GM21390 (cell line): ENCODE measurements at regions not wholly inside any gene's neighbourhood (a gene's known extent, or its start where the extent isn't known, plus 50 kb on each side); places are given as distances from the start of the nearest gene placed in this dataset.

Experiments
- ATAC-seq: cut with Tn5 transposase; IDR thresholded peaks from one replicate; pipeline ENCODE4 v1.9.1; 2021; ENCODE audit not compliant: unreplicated experiment

- ATAC-seq: no peak
These were observed 416.6 kb downstream of the AEBP2 start for GRCh38 chr12:19855851-19856250.

DNA sequence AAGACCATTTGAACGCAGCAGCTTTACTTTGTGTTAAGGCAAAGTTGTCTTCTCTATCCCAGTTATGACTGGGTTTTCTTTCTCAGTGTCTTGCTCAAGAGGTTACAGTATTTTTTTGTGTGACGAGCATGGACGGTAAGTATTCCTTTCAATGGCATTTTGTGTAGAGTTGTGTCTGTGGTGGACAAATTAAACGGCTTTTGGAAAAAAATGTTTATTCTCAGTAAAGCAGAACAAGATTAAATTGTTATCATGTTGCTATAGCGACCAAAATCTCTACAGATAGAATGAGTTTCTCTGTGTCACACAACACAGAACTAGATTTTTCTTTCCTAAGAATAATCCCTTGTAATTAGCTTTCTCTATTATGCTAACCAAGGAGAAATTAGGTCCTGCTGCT is 417.1 kb downstream of the AEBP2 start:
- ATAC-seq: no peak

DNA sequence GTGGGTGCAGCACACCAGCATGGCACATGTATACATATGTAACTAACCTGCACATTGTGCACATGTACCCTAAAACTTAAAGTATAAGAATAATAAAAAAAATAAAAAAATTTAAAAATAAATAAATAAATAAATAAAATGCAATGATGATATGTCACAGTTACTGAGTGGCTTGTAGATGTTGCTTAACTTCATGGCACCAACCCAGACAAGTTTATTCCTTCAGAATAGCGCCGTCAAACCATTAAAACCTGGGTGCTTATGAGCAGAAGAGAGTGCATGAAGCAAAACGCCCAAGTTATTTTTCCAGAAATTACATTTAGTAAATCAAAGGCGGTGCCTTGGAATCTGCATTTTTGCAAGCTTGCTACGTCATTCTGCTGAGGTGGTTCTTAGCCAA is 417.9 kb downstream of the AEBP2 start:
- no peak for ATAC-seq

- no peak for ATAC-seq
These were observed 427.9 kb downstream of the AEBP2 start for GRCh38 chr12:19867151-19867550.

DNA sequence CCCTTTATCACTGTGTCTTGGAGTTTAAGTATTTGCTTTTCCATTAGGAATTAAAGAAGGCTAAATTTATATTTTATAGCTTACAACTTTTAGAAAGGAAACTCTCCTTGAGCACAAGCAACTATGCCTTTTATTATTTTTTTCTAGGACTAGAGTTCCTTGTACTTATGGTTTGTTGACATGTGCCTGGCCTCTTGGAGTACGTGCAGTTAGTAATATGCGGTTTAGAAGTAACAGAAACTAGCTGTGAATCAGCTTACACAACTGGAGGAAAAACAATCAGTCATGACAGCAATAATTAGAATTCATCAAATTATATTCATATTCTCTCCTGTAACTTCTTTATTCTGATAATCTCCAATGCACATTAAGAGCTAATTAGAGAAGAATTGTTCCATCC is 428.7 kb downstream of the AEBP2 start:
- no peak for ATAC-seq

DNA sequence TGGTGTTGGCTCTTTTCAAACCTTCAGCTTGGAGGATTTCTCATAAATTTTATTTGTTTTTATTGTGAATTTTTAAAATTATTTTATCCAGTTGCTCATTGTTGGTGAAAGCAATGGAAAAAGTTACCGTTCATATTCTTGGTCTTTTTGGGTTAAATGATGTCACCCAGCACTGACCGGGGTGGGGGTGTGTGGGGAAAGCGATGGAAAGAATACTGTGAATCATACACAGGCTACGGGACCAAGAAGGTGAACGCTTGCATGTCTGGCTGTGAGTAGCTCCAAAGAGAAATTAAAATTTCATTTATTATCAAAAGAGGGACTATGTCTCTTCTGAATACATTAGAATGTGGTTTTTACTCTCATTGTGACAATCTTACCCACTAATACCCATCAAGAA is 430.1 kb downstream of the AEBP2 start:
- ATAC-seq: no peak

GRCh38 chr12:19872621-19873540 is 433.6 kb downstream of the AEBP2 start:
- ATAC-seq: no peak

- no peak for ATAC-seq
These were observed 440.8 kb downstream of the AEBP2 start for GRCh38 chr12:19880076-19880475.

GRCh38 chr12:19880721-19881120 is 441.4 kb downstream of the AEBP2 start:
- no peak for ATAC-seq

DNA sequence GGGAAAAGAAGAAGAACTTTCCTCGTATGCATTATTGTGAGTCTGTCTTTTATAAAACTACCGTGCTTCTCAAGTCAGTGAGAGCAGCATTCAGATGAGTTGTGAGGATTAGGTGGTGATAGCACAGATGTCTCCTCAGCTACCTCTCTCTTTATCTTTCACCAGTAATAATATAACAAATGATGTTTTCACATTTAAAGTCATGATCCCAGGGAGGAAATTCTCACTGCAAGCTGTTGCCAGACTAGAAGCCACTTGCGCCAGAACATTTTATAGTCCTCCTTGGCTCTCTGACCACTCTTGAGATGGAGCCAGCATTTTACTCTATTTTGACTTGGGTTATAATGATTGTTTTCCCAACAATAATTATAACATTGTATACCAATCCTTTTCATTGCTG is 443.1 kb downstream of the AEBP2 start:
- ATAC-seq: no peak

DNA sequence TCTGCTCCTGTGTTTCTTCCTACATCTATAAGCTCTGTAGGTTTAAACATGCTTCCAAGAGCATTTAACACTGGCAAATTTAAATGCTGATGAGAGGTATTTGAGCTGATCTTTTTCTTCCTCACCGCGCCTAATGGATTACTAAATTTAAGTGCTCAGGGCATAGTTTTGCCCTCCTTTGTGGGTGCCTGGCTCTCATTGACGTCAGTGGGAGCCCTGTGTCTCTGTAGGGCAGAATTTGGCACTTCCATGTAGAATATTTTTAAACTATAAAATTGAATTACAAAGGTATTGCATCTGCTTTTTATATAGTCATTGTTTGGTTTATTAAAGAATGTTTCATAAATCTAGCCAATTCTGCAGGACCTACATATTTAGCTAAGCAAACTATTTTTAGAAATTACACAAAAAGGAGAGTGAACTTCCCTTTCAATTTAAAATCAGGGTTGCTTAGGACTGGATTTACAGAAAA is 444.8 kb downstream of the AEBP2 start:
- ATAC-seq: no peak

DNA sequence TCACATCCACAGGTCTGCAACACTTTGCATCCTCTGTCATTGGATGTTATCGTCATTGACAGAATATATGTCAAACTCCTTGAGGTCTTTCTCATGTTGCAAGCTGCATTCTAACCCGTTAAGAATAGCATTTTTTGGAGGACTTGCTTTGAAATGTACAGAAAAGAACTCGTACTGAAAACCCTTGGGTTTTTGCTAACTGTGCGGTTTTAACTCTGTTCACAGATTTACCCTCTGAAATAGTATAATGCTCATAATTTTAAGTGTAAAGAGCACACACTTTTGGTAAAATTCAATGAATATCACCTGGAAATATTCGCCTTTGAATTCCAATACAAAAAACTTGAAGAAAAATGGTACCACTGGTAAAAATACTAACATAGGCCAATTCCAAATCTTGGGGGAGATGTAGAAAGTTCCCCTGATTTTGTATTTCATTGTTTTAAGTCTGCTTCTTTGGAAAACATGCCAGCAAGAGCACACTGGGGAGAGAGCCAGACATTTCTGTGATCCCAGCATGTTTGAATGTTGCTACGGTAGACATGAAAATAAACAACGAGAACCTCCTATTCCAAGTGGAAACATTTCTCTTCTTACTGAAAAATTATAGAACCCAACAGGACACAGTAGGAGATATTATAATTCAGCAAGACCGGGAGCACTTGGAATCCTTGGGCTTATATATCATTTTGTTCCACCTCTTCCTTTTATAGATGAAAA is 446.0 kb downstream of the AEBP2 start:
- no peak for ATAC-seq

GRCh38 chr12:19886065-19886464 is 446.8 kb downstream of the AEBP2 start:
- ATAC-seq: no peak

GRCh38 chr12:19886639-19887064 is 447.4 kb downstream of the AEBP2 start:
- no peak for ATAC-seq

DNA sequence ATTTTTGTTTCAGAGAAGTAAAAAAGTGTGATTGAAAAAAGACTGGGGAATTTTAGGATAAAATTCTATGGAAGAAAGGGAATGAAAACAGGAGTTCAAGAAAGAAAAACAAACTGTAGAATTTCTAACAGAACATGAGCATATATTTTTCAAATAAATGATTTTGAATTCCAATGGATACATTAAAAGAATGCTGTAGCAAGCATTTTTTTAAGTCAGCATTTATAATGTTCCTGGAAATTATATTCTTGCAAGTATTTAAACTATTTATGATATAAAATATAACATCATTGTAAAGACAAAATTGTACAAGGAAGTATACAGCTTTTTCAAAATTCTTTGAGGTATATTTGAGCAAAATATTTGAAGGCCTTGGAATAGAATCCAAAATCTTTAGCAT is 450.7 kb downstream of the AEBP2 start:
- ATAC-seq: no peak

- no peak for ATAC-seq
These were observed 452.8 kb downstream of the AEBP2 start for GRCh38 chr12:19891936-19892591.

- ATAC-seq: no peak
These were observed 454.2 kb downstream of the AEBP2 start for GRCh38 chr12:19893514-19893913.

GRCh38 chr12:19894050-19894449 is 454.8 kb downstream of the AEBP2 start:
- ATAC-seq: no peak

DNA sequence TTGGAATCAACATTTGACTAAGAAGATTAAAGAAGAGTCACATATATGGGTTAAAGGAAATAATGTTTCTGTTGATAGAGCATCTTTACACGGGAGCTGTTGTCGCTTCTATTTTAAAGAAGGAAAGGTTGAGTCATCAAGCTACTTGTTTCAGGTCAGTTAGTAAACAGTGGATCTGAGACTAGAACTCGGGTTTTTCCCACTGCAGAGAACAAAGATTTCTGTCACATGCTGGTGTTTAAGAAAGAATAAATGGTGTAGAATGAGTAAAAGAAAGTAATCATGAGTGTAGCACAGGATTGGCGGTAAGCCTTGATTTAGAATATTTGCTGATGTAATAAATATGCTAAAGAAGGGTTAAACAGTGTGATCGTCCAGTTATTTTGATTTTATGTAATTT is 455.5 kb downstream of the AEBP2 start:
- ATAC-seq: peak; percentile 82

DNA sequence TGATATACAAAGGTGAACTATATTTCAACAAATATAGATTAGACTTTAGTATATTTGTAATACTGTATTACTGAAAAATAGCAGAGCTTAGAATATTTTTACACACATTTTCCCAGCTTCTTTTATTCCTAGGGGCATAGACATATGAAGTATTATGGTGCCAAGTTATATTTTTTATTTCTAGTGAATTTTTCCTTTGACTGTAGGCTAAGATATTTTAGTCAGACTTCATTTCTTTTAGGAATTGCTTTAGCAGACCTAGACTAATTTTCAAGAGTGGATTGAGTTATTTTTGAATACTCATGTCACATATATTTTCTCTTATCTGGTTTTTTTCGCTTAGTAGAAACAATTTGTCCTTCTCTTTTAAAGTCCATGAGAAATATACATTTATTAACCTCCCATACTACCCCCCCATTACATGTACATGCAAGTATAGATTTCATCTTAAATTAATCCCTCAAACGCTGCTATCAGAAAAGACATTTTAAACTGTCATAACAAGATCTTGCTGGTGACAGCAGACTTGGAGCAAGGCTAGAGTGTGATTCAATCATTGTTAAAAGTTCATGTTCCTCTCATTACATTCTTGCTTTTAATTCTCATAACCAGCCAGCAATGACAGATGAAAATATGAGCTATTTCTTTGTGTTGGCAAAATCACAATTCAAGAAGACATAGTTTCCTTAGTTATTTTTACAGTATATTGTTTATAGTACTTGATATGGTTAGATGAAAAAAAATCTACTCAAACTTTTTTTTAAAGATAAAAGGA is 456.1 kb downstream of the AEBP2 start:
- no peak for ATAC-seq

DNA sequence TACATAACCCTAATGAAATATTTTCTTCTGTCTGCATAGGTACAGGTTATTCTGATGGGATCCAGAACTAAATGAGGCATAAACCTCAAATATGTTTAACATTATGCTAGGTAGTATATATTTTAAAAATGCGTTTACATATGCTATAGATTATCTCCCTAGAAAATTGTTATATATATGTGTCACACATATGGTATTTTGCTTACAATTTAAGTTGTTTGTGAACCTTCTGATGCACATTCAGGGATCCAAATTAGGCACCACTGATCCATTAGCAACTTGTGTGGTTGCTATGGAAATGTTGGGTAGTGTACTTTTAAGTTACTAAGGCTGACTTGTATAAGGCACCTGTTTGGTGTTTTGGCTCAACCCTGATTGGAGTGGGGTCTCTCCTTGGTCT is 456.7 kb downstream of the AEBP2 start:
- ATAC-seq: no peak
